ENCODE measurements at regions not wholly inside any gene's neighbourhood (a gene's known extent, or its start where the extent isn't known, plus 50 kb on each side); places are given as distances from the start of the nearest gene placed in this dataset.

DNA sequence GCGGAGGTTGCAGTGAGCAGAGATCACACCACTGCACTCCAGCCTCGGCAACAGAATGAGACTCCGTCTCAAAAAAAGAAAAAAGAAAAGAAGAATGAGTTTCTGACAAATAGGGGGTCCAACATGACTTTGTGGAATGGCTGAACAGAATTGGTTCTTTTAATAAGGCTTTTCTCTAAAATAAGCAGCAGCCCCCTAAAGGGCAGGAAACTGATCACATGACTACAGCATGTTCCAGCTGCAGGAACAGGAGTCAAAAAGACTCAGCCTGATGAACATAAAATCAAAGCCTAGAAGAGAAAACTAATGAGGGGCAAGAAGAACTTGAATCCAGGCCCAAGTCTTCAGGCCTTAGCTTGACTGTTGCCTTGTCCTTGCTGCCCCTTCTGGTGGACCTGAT is 89.7 kb upstream of the ARRDC4 start:
- Histone ChIP-seq H4K20me1 (ENCODE audit: insufficient read depth) (no peaks in the 10 kb centered on the region), H3F3A (ENCODE audit: insufficient read depth) (no peaks in the 10 kb centered on the region), H3K9ac (no peak overlapping the region), H3K27ac (no peak overlapping the region), H2AFZ (no peak overlapping the region), H3K4me3 (no peak overlapping the region), H3K9me3 (ENCODE audit: low read depth) (no peaks in the 10 kb centered on the region), H3K9me2 (ENCODE audit: insufficient read depth) (no peaks in the 10 kb centered on the region), H3K4me1 (ENCODE audit: insufficient read depth) (no peaks in the 10 kb centered on the region), H3K4me2 (ENCODE audit: unreplicated experiment) (no peak overlapping the region), H3K27me3 (replicated peaks; ENCODE audit: insufficient read depth) (no peaks in the 10 kb centered on the region), H3K36me3 (ENCODE audit: low read depth) (no peaks in the 10 kb centered on the region), H3K79me2 (ENCODE audit: insufficient read depth) (no peaks in the 10 kb centered on the region)
- WGBS, 2 experiments (ENCODE audit: low coverage in 1 of 2, low lambda C conversion rate in 2 of 2, missing lambda C conversion rate in 2 of 2), result 55 to 74% methylated on average over 3 of the region's 3 CpGs
- in situ Hi-C loops (cut with MboI), result no loop called here
- TF ChIP-seq EZH2 (IDR thresholded peaks at IDR 0.05; ENCODE audit: insufficient read depth, poor library complexity, severe bottlenecking) (no peak), EZH2phosphoT487 (IDR thresholded peaks at IDR 0.05; ENCODE audit: insufficient read depth, low read depth) (no peak)
- no peak for DNase-seq

DNA sequence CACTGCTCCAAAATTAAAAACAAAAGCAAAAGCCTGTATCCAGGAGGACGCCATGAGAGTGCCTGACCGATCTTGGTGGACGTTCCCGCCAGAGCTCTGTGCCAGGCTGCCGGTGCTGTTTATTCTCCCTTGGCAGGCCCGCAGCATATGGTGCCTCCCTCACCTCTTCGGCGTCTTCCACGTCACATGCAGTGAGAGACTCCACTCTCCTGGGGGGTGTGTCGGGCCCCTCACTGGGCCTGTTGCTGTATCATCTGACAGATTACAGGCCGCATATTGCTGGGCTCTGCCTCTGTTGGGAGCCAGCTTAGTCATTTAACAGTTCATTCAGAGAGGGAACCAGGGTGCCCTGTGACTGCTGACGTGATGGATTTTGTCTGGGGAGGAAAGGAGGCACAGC is 86.4 kb upstream of the ARRDC4 start:
- H3K27ac ChIP-seq, result no peak overlapping the region
- H2AFZ ChIP-seq, result no peak overlapping the region
- H3K9me3 ChIP-seq (ENCODE audit: low read depth), result no peaks in the 10 kb centered on the region
- H3K9me2 ChIP-seq (ENCODE audit: insufficient read depth), result no peaks in the 10 kb centered on the region
- DNase-seq, result no peak
- TF ChIP-seq EZH2phosphoT487 (IDR thresholded peaks at IDR 0.05; ENCODE audit: insufficient read depth, low read depth) (no peak), EZH2 (IDR thresholded peaks at IDR 0.05; ENCODE audit: insufficient read depth, poor library complexity, severe bottlenecking) (no peak)
- in situ Hi-C loops (cut with MboI), result no loop called here
- no peaks in the 10 kb centered on the region for H3K79me2 ChIP-seq (ENCODE audit: insufficient read depth)
- H4K20me1 ChIP-seq (ENCODE audit: insufficient read depth), result no peaks in the 10 kb centered on the region
- H3K4me3 ChIP-seq, result no peak overlapping the region
- H3K9ac ChIP-seq, result no peak overlapping the region
- no peaks in the 10 kb centered on the region for H3F3A ChIP-seq (ENCODE audit: insufficient read depth)
- WGBS, 2 experiments (ENCODE audit: low coverage in 1 of 2, low lambda C conversion rate in 2 of 2, missing lambda C conversion rate in 2 of 2), result 4% methylated on average over 12 of the region's 12 CpGs
- no peaks in the 10 kb centered on the region for H3K4me1 ChIP-seq (ENCODE audit: insufficient read depth)
- H3K4me2 ChIP-seq (ENCODE audit: unreplicated experiment), result no peak overlapping the region
- H3K27me3 ChIP-seq (replicated peaks; ENCODE audit: insufficient read depth), result no peaks in the 10 kb centered on the region
- H3K36me3 ChIP-seq (ENCODE audit: low read depth), result no peaks in the 10 kb centered on the region

DNA sequence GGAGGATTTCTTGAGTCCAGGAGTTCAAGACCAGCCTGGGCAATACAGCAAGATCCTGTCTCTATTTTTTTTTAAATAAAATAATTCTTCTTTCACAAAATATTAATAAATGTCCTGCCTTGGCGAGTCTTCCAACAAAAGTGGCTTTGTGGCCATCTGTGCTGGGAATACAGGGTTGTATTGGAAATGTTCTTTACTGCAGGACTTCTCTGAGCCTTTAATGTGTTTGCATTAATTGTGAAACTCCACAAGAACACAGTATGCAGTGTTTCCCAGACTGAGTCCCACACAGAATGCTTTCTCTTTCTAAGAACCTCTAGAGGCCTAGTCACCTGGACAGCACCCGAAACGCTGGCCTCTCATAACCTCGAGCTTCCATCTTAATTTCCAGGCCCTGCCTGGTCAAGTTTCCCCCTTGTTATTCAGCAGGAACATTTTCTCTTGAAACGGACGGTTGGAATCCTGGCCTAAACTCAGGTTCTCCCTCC is 85.4 kb upstream of the ARRDC4 start:
- no peak overlapping the region for H3K4me3 ChIP-seq
- TF ChIP-seq EZH2phosphoT487 (IDR thresholded peaks at IDR 0.05; ENCODE audit: insufficient read depth, low read depth), result no peak
- no peak for TF ChIP-seq EZH2 (IDR thresholded peaks at IDR 0.05; ENCODE audit: insufficient read depth, poor library complexity, severe bottlenecking)
- no peaks in the 10 kb centered on the region for H3K27me3 ChIP-seq (replicated peaks; ENCODE audit: insufficient read depth)
- no peaks in the 10 kb centered on the region for H3K36me3 ChIP-seq (ENCODE audit: low read depth)
- 26 to 28% methylated on average over 6 of the region's 6 CpGs for WGBS, 2 experiments (ENCODE audit: low coverage in 1 of 2, low lambda C conversion rate in 2 of 2, missing lambda C conversion rate in 2 of 2)
- no peaks in the 10 kb centered on the region for H3F3A ChIP-seq (ENCODE audit: insufficient read depth)
- H3K9me3 ChIP-seq (ENCODE audit: low read depth), result no peaks in the 10 kb centered on the region
- H2AFZ ChIP-seq, result no peak overlapping the region
- no peak overlapping the region for H3K9ac ChIP-seq
- H4K20me1 ChIP-seq (ENCODE audit: insufficient read depth), result no peaks in the 10 kb centered on the region
- H3K27ac ChIP-seq, result no peak overlapping the region
- no peak overlapping the region for H3K4me2 ChIP-seq (ENCODE audit: unreplicated experiment)
- no peaks in the 10 kb centered on the region for H3K9me2 ChIP-seq (ENCODE audit: insufficient read depth)
- DNase-seq, result no peak
- in situ Hi-C loops (cut with MboI), result no loop called here
- H3K4me1 ChIP-seq (ENCODE audit: insufficient read depth), result no peaks in the 10 kb centered on the region
- H3K79me2 ChIP-seq (ENCODE audit: insufficient read depth), result no peaks in the 10 kb centered on the region

DNA sequence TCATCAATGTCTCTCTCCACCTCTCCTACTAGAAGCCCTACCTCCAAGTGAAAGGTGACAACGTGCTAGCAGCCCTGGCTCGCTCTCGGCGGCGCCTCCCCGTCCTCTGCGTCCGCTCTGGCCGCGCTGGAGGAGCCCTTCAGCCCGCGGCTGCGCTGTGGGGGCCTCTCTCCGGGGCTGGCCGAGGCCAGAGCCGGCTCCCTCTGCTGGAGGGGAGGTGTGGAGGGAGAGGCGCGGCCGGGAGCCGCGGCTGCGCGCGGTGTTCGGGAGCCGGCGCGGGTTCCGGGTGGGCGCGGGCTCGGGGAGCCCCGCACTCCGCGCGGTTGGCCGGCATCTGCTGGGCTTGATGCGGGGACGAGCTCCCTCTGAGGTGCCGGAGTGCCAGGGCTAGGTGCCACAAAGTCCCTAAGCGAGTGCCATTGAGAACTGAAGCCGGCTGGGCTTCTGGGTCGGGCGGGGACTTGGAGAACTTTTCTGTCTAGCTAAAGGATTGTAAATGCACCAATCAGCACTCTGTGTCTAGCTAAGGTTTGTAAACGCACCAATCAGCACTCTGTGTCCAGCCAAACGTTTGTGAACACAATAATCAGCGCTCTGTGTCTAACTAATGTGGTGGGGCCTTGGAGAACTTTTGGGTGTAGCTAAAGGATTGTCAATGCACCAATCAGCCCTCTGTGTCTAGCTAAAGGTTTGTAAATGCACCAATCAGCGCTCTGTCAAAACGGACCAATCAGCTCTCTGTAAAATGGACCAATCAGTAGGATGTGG is 84.8 kb upstream of the ARRDC4 start:
- Histone ChIP-seq H3K9me2 (ENCODE audit: insufficient read depth) (no peaks in the 10 kb centered on the region), H3K36me3 (ENCODE audit: low read depth) (no peaks in the 10 kb centered on the region), H4K20me1 (ENCODE audit: insufficient read depth) (no peaks in the 10 kb centered on the region), H3K9ac (no peak overlapping the region), H3F3A (ENCODE audit: insufficient read depth) (no peaks in the 10 kb centered on the region), H3K4me3 (no peak overlapping the region), H3K27ac (no peak overlapping the region), H3K79me2 (ENCODE audit: insufficient read depth) (no peaks in the 10 kb centered on the region), H3K4me2 (ENCODE audit: unreplicated experiment) (no peak overlapping the region), H2AFZ (no peak overlapping the region), H3K9me3 (ENCODE audit: low read depth) (no peaks in the 10 kb centered on the region), H3K4me1 (ENCODE audit: insufficient read depth) (no peaks in the 10 kb centered on the region), H3K27me3 (replicated peaks; ENCODE audit: insufficient read depth) (no peaks in the 10 kb centered on the region)
- WGBS, 2 experiments (ENCODE audit: low coverage in 1 of 2, low lambda C conversion rate in 2 of 2, missing lambda C conversion rate in 2 of 2), result 65 to 67% methylated on average over 36 to 43 of the region's 49 CpGs
- no peak for DNase-seq
- TF ChIP-seq EZH2 (IDR thresholded peaks at IDR 0.05; ENCODE audit: insufficient read depth, poor library complexity, severe bottlenecking) (no peak), EZH2phosphoT487 (IDR thresholded peaks at IDR 0.05; ENCODE audit: insufficient read depth, low read depth) (no peak)
- in situ Hi-C loops (cut with MboI), result no loop called here

Measured in GM23248 (cell line).